NCI-H460 (cell line): ENCODE measurements at regions not wholly inside any gene's neighbourhood (a gene's known extent, or its start where the extent isn't known, plus 50 kb on each side); places are given as distances from the start of the nearest gene placed in this dataset.
"Not testable (repeated sequence)": the region's sequence is repeated elsewhere in the genome, so short reads cannot be mapped to it uniquely, and the experiment has no call there.

Source experiments
- DNase-seq: peaks from one replicate; pipeline ENCODE4 v3.0.0-alpha.2; 2016; ENCODE audit warnings: low read depth; ENCODE audit errors: extremely low read depth

GRCh38 chr4:137960371-137961050 lies 281.6 kb downstream of the SLC7A11 start:
- no peak for DNase-seq

- no peak for DNase-seq
These were observed 284.3 kb downstream of the SLC7A11 start for GRCh38 chr4:137957806-137958205.

GRCh38 chr4:137956256-137956655 lies 285.9 kb downstream of the SLC7A11 start:
- DNase-seq, result no peak

GRCh38 chr4:137955595-137955994 lies 286.6 kb downstream of the SLC7A11 start:
- DNase-seq, result no peak

GRCh38 chr4:137952116-137952515 lies 290.0 kb downstream of the SLC7A11 start:
- DNase-seq, result no peak

GRCh38 chr4:137950286-137950685 lies 291.9 kb downstream of the SLC7A11 start:
- no peak for DNase-seq

GRCh38 chr4:137949746-137950145 lies 292.4 kb downstream of the SLC7A11 start:
- DNase-seq, result no peak

- DNase-seq, result no peak
These were observed 295.5 kb downstream of the SLC7A11 start for GRCh38 chr4:137946453-137947174.

GRCh38 chr4:137942815-137943214 lies 299.3 kb downstream of the SLC7A11 start:
- not testable (repeated sequence) for DNase-seq

- DNase-seq, result not testable (repeated sequence)
These were observed 300.1 kb downstream of the SLC7A11 start for GRCh38 chr4:137942015-137942515.

- no peak for DNase-seq
These were observed 307.2 kb downstream of the SLC7A11 start for GRCh38 chr4:137934911-137935310.

- DNase-seq, result no peak
These were observed 308.1 kb downstream of the SLC7A11 start for GRCh38 chr4:137934046-137934445.

- no peak for DNase-seq
These were observed 314.2 kb downstream of the SLC7A11 start for GRCh38 chr4:137927972-137928371.

- no peak for DNase-seq
These were observed 318.7 kb downstream of the SLC7A11 start for GRCh38 chr4:137923494-137923893.

- no peak for DNase-seq
These were observed 319.4 kb downstream of the SLC7A11 start for GRCh38 chr4:137922721-137923120.

GRCh38 chr4:137909529-137910309 lies 332.4 kb downstream of the SLC7A11 start:
- no peak for DNase-seq

- no peak for DNase-seq
These were observed 336.2 kb downstream of the SLC7A11 start for GRCh38 chr4:137905930-137906329.

GRCh38 chr4:137901114-137901513 lies 341.0 kb downstream of the SLC7A11 start:
- DNase-seq, result no peak

- no peak for DNase-seq
These were observed 345.9 kb downstream of the SLC7A11 start for GRCh38 chr4:137896221-137896737.

- not testable (repeated sequence) for DNase-seq
These were observed 346.6 kb downstream of the SLC7A11 start for GRCh38 chr4:137895515-137895914.

GRCh38 chr4:137892134-137892533 lies 350.0 kb downstream of the SLC7A11 start:
- DNase-seq, result no peak
